Tibial nerve (tissue), 4 donors: ENCODE measurements at regions not wholly inside any gene's neighbourhood (a gene's known extent, or its start where the extent isn't known, plus 50 kb on each side); places are given as distances from the start of the nearest gene placed in this dataset.

Experiments
- DNase-seq, 2 donors: peaks; one replicate each; pipeline ENCODE4 v3.0.0-alpha.2; 2019; ENCODE audit warnings: low spot score in 2 of 2
- H3K27ac ChIP-seq, 4 donors: fragments of 200-600 bp; sonication (generic) in 3 of 4; one replicate each; pipeline ENCODE4 v1.5.1; 2017 to 2019; ENCODE audit warnings: mild to moderate bottlenecking in 1 of 4
- H3K27me3 ChIP-seq, 2 donors: fragments of 200-600 bp; sonication (generic) in 1 of 2; one replicate each; pipeline versions ENCODE4 v1.5.1 to v1.6.0; 2017 to 2019
- H3K36me3 ChIP-seq, 3 donors: fragments of 200-600 bp; sonication (generic); one replicate each; pipeline ENCODE4 v1.5.1; 2018 to 2019
- H3K4me1 ChIP-seq, 4 donors: fragments of 200-600 bp; sonication (generic) in 3 of 4; one replicate each; pipeline ENCODE4 v1.5.1; 2017 to 2019
- H3K4me3 ChIP-seq, 4 donors: fragments of 200-600 bp; sonication (generic) in 3 of 4; one replicate each; pipeline ENCODE4 v1.5.1; 2017 to 2019; ENCODE audit warnings: mild to moderate bottlenecking in 1 of 4, moderate library complexity in 1 of 4
- H3K9me3 ChIP-seq, 4 donors: fragments of 200-600 bp; sonication (generic) in 3 of 4; one replicate each; pipeline ENCODE4 v1.5.1; 2017 to 2019
- CTCF ChIP-seq, 5 experiments: fragments of 200-600 bp in 3 of 5; fragments of 450-650 bp in 2 of 5; sonication (generic) in 3 of 5; IDR thresholded peaks; one replicate each; pipeline ENCODE4 v1.5.1; 2016 to 2019; ENCODE audit warnings: antibody characterized with exemption in 5 of 5, mild to moderate bottlenecking in 3 of 5, moderate library complexity in 2 of 5
- EP300 ChIP-seq, 2 donors: sonication (generic); formaldehyde crosslinking; IDR thresholded peaks; one replicate each; pipeline ENCODE4 v1.6.1; 2017; ENCODE audit warnings: antibody characterized with exemption in 2 of 2, mild to moderate bottlenecking in 1 of 2
- POLR2A ChIP-seq, 2 donors: fragments of 450-650 bp; IDR thresholded peaks; one replicate each; pipeline ENCODE4 v1.6.1; 2017; ENCODE audit warnings: antibody characterized with exemption in 2 of 2, mild to moderate bottlenecking in 2 of 2, moderate library complexity in 2 of 2
- WGBS, 2 donors: methylation state at CpG; one replicate each; pipeline ENCODE4 v1.1.5; 2018; 5-methylcytosine and 5-hydroxymethylcytosine counted together

GRCh38 chr2:196266351-196266750 lies 95.0 kb upstream of the STK17B start:
- Histone ChIP-seq H3K27me3 (no peaks in the 10 kb centered on the region), H3K9me3 (no peaks in the 10 kb centered on the region), H3K27ac (peak overlapping the region in 1 of 4 donors; percentile 43), H3K4me3 (no peak overlapping the region), H3K4me1 (peaks cover 0 to 51% (median 22%) of the 10 kb centered on the region in 4 donors), H3K36me3 (no peaks in the 10 kb centered on the region)
- no peak for TF ChIP-seq EP300 (IDR thresholded peaks at IDR 0.05)
- no peak for DNase-seq

GRCh38 chr2:196266855-196267254 lies 95.5 kb upstream of the STK17B start:
- H3K27me3 ChIP-seq, result no peaks in the 10 kb centered on the region
- no peak for DNase-seq
- peaks cover 0 to 51% (median 22%) of the 10 kb centered on the region in 4 donors for H3K4me1 ChIP-seq
- H3K27ac ChIP-seq, result peak overlapping the region in 2 of 4 donors; percentile 69 to 81
- no peaks in the 10 kb centered on the region for H3K36me3 ChIP-seq
- H3K4me3 ChIP-seq, result no peak overlapping the region
- no peaks in the 10 kb centered on the region for H3K9me3 ChIP-seq
- no peak for TF ChIP-seq CTCF (IDR thresholded peaks at IDR 0.05)
- TF ChIP-seq POLR2A (IDR thresholded peaks at IDR 0.05), result no peak
- TF ChIP-seq EP300 (IDR thresholded peaks at IDR 0.05), result no peak

- Histone ChIP-seq H3K27me3 (no peaks in the 10 kb centered on the region), H3K9me3 (no peaks in the 10 kb centered on the region), H3K4me1 (peaks cover 0 to 47% (median 21%) of the 10 kb centered on the region in 4 donors), H3K4me3 (no peak overlapping the region), H3K36me3 (no peaks in the 10 kb centered on the region), H3K27ac (peak overlapping the region; percentile 6 to 81 (median 65))
- no peak for TF ChIP-seq CTCF (IDR thresholded peaks at IDR 0.05)
- TF ChIP-seq POLR2A (IDR thresholded peaks at IDR 0.05), result no peak
- no peak for TF ChIP-seq EP300 (IDR thresholded peaks at IDR 0.05)
- 55 to 67% methylated on average over 1 of the region's 1 CpG for WGBS, 2 donors
- DNase-seq, result no peak
These were observed 96.6 kb upstream of the STK17B start for GRCh38 chr2:196268025-196268424.

GRCh38 chr2:196268538-196269338 lies 97.4 kb upstream of the STK17B start:
- H3K4me1 ChIP-seq, result peaks cover 0 to 47% (median 19%) of the 10 kb centered on the region in 4 donors
- peak in 1 of 2 donors; percentile 31 for DNase-seq
- no peaks in the 10 kb centered on the region for H3K27me3 ChIP-seq
- 41 to 47% methylated on average over 8 of the region's 8 CpGs for WGBS, 2 donors
- peak overlapping the region in 3 of 4 donors; percentile 61 to 81 (median 69) for H3K27ac ChIP-seq
- no peak overlapping the region for H3K4me3 ChIP-seq
- no peak for TF ChIP-seq CTCF (IDR thresholded peaks at IDR 0.05)
- peak in 1 of 2 donors; percentile 72 for TF ChIP-seq EP300 (IDR thresholded peaks at IDR 0.05)
- H3K36me3 ChIP-seq, result no peaks in the 10 kb centered on the region
- H3K9me3 ChIP-seq, result no peaks in the 10 kb centered on the region

- no peak for TF ChIP-seq EP300 (IDR thresholded peaks at IDR 0.05)
- no peak for TF ChIP-seq POLR2A (IDR thresholded peaks at IDR 0.05)
- no peak for TF ChIP-seq CTCF (IDR thresholded peaks at IDR 0.05)
- DNase-seq, result no peak
- Histone ChIP-seq H3K36me3 (no peaks in the 10 kb centered on the region), H3K4me1 (peaks cover 0 to 71% (median 37%) of the 10 kb centered on the region in 4 donors), H3K4me3 (no peak overlapping the region), H3K27ac (no peak overlapping the region), H3K9me3 (no peaks in the 10 kb centered on the region), H3K27me3 (no peaks in the 10 kb centered on the region)
- WGBS, 2 donors, result 95 to 96% methylated on average over 3 of the region's 3 CpGs
These were observed 100.4 kb upstream of the STK17B start for GRCh38 chr2:196271795-196272194.
